Erythroblast (primary cell): ENCODE measurements at regions not wholly inside any gene's neighbourhood (a gene's known extent, or its start where the extent isn't known, plus 50 kb on each side); places are given as distances from the start of the nearest gene placed in this dataset.

Experiments used
- GATA1 ChIP-seq: IDR thresholded peaks from 2 replicates; pipeline ENCODE4 v1.6.1; 2011; ENCODE audit warnings: low read depth, mild to moderate bottlenecking, control low read depth, low read length, moderate library complexity
- POLR2A ChIP-seq: IDR thresholded peaks from 2 replicates; pipeline ENCODE4 v1.6.1; 2011; ENCODE audit warnings: mild to moderate bottlenecking, low read length

DNA sequence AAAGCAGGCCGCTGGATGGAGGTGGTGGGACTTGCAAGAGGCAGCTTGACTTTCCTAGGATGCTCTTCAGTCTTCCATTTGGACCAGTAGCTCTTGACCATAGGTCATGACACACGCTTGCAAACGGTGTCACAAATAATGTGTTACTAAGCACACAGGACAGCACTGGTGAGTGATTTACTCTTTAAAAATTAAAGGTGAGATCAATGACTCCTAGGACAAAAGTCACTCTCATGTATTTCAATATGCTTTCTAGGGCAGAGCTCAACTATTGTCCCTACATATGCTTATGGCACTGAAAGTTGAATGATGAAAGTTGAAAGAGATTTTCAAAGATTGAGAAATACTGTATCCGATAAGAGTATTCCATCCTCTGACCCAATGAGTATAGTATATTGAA lies 496.7 kb downstream of the EBF1 start:
- TF ChIP-seq POLR2A: no peak
- TF ChIP-seq GATA1: no peak
